SK-N-SH (cell line): ENCODE measurements at regions not wholly inside any gene's neighbourhood (a gene's known extent, or its start where the extent isn't known, plus 50 kb on each side); places are given as distances from the start of the nearest gene placed in this dataset.
"Not testable (repeated sequence)": the region's sequence is repeated elsewhere in the genome, so short reads cannot be mapped to it uniquely, and the experiment has no call there.

Source experiments
- CHD2 ChIP-seq: fragments of 150-350 bp; IDR thresholded peaks from 2 replicates; pipeline ENCODE4 v1.6.1; 2018; ENCODE audit warnings: low read length; ENCODE audit not compliant: partially characterized antibody
- CTCF ChIP-seq: fragments of 200-600 bp; sonication (generic); IDR thresholded peaks from 2 replicates; pipeline ENCODE4 v1.6.1; 2017; ENCODE audit warnings: antibody characterized with exemption, mild to moderate bottlenecking, moderate library complexity
- EP300 ChIP-seq, 2 experiments: IDR thresholded peaks; 2 replicates each; pipeline versions ENCODE4 v1.4.0 to v1.6.1; 2012; ENCODE audit warnings: borderline replicate concordance in 1 of 2, low read depth in 1 of 2, low read length in 1 of 2
- EZH2phosphoT487 ChIP-seq: fragments of 200-600 bp; sonication (generic); IDR thresholded peaks from 2 replicates; pipeline ENCODE4 v1.6.1; 2017; ENCODE audit warnings: low read depth, mixed run types, mild to moderate bottlenecking, antibody characterized with exemption, moderate library complexity, borderline replicate concordance
- FOXJ3 ChIP-seq: sonication (generic); formaldehyde crosslinking; IDR thresholded peaks from 2 replicates; pipeline ENCODE4 v1.5.1; 2020; ENCODE audit warnings: mild to moderate bottlenecking, missing genetic modification reagents
- GABPA ChIP-seq: IDR thresholded peaks from 2 replicates; pipeline ENCODE4 v1.4.0; 2012; ENCODE audit warnings: low read depth, mild to moderate bottlenecking
- JUND ChIP-seq: IDR thresholded peaks from 2 replicates; pipeline ENCODE4 v1.4.0; 2012
- MAX ChIP-seq: IDR thresholded peaks from 2 replicates; pipeline ENCODE4 v1.4.0; 2012; ENCODE audit warnings: low read depth
- NRF1 ChIP-seq: IDR thresholded peaks from 2 replicates; pipeline ENCODE4 v1.6.1; 2012; ENCODE audit warnings: low read depth, mild to moderate bottlenecking, low read length
- RAD21 ChIP-seq: IDR thresholded peaks from 2 replicates; pipeline ENCODE4 v1.6.1; 2012; ENCODE audit warnings: mild to moderate bottlenecking, low read length
- RCOR1 ChIP-seq: fragments of 150-350 bp; IDR thresholded peaks from 2 replicates; pipeline ENCODE4 v1.6.1; 2017; ENCODE audit warnings: antibody characterized with exemption, low read length
- RFX5 ChIP-seq: IDR thresholded peaks from 2 replicates; pipeline ENCODE4 v1.6.1; 2012; ENCODE audit warnings: mild to moderate bottlenecking, improper control_type of control experiment, low read length
- SMC3 ChIP-seq: IDR thresholded peaks from 2 replicates; pipeline ENCODE4 v1.6.1; 2012; ENCODE audit warnings: low read depth, low read length, improper control_type of control experiment

GRCh38 chr2:87587934-87588333 is 160.0 kb upstream of the PLGLB2 start:
- not testable (repeated sequence) for TF ChIP-seq FOXJ3; NRF1; RFX5; CTCF; CHD2; EP300 (IDR thresholded peaks at IDR 0.05; ENCODE audit: borderline replicate concordance in 1 of 2, low read depth in 1 of 2, low read length in 1 of 2); JUND; RCOR1; SMC3; MAX; EZH2phosphoT487; RAD21; GABPA
